ENCODE measurements at regions not wholly inside any gene's neighbourhood (a gene's known extent, or its start where the extent isn't known, plus 50 kb on each side); places are given as distances from the start of the nearest gene placed in this dataset.

DNA sequence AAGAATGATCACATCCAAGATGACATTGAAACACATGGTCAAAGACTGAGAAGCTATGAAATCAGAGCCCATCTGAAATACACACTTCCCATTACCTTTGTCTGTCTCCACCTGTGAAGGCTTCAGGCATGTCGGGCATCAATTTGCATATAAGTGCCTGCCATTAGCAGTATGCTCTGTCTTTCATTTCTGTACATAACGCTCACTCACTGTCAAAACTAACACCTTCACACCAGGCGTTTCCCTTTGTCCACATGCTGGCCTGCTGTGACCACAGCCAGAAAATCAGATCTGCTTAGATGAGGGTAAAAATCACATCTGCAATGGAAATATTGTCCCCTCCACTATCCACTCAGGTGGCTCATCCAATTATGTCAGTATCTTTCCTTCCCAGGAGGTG is 524.8 kb downstream of the TOX3 start:
- TF ChIP-seq GATA2 (IDR thresholded peaks at IDR 0.05; ENCODE audit: low read depth, low read length) (no peak), GATA3 (IDR thresholded peaks at IDR 0.05; ENCODE audit: low read depth, low read length) (no peak)

Data from SH-SY5Y (cell line).